Keratinocyte (primary cell): ENCODE measurements at regions not wholly inside any gene's neighbourhood (a gene's known extent, or its start where the extent isn't known, plus 50 kb on each side); places are given as distances from the start of the nearest gene placed in this dataset.

Source experiments
- DNase-seq: peaks from one replicate; pipeline ENCODE4 v3.0.0-alpha.2; 2011; ENCODE audit warnings: low read depth, missing footprints, low spot score
- FAIRE-seq: peaks from 2 replicates; lab custom pipeline; 2011; peaks lifted over from hg19 to GRCh38; lab: Jason Lieb, UNC
- H2AFZ ChIP-seq: 2 replicates; pipeline ENCODE4 v1.6.0; 2012; ENCODE audit warnings: low read length, control low read depth, inconsistent platforms; ENCODE audit not compliant: control insufficient read depth
- H3K27ac ChIP-seq: 2 replicates; pipeline ENCODE4 v1.5.1; 2011; ENCODE audit warnings: low read length; ENCODE audit not compliant: control insufficient read depth, insufficient read depth
- H3K27me3 ChIP-seq: 3 replicates; pipeline ENCODE4 v1.6.0; 2011; ENCODE audit warnings: low read length; ENCODE audit not compliant: control insufficient read depth, insufficient read depth; ENCODE audit errors: extremely low read depth
- H3K36me3 ChIP-seq, 2 experiments: 2 replicates in 1 of 2; 3 replicates in 1 of 2; pipeline ENCODE4 v1.5.1; 2011; ENCODE audit warnings: low read length in 2 of 2, mild to moderate bottlenecking in 1 of 2; ENCODE audit not compliant: control insufficient read depth in 2 of 2, insufficient read depth in 2 of 2; ENCODE audit errors: extremely low read depth in 1 of 2
- H3K4me1 ChIP-seq: 3 replicates; pipeline ENCODE4 v1.5.1; 2011; ENCODE audit warnings: low read length; ENCODE audit not compliant: control insufficient read depth, insufficient read depth; ENCODE audit errors: extremely low read depth
- H3K4me2 ChIP-seq: 3 replicates; pipeline ENCODE4 v1.6.0; 2011; ENCODE audit warnings: low read depth, low read length; ENCODE audit not compliant: control insufficient read depth, insufficient read depth; ENCODE audit errors: extremely low read depth
- H3K4me3 ChIP-seq, 3 experiments: fragments of 200-600 bp in 1 of 3; sonication (generic) in 1 of 3; 2 replicates in 2 of 3; 3 replicates in 1 of 3; pipeline ENCODE4 v1.5.1; 2011 to 2016; ENCODE audit warnings: low read length in 3 of 3, mild to moderate bottlenecking in 3 of 3, control low read depth in 2 of 3, inconsistent platforms in 1 of 3, low read depth in 1 of 3, mixed read lengths in 1 of 3, mixed run types in 1 of 3, moderate library complexity in 1 of 3; ENCODE audit not compliant: control insufficient read depth in 2 of 3, insufficient read depth in 2 of 3; ENCODE audit errors: extremely low read depth in 1 of 3
- H3K79me2 ChIP-seq: 2 replicates; pipeline ENCODE4 v1.6.0; 2012; ENCODE audit warnings: low read length; ENCODE audit not compliant: control insufficient read depth, insufficient read depth
- H3K9ac ChIP-seq: 3 replicates; pipeline ENCODE4 v1.6.0; 2011; ENCODE audit warnings: low read length; ENCODE audit not compliant: control insufficient read depth, insufficient read depth; ENCODE audit errors: extremely low read depth
- H3K9me1 ChIP-seq: 3 replicates; pipeline ENCODE4 v1.6.0; 2011; ENCODE audit warnings: low read length; ENCODE audit not compliant: control insufficient read depth, insufficient read depth; ENCODE audit errors: extremely low read depth
- H3K9me3 ChIP-seq: 2 replicates; pipeline ENCODE4 v1.5.1; 2012; ENCODE audit warnings: low read depth, low read length; ENCODE audit not compliant: control insufficient read depth
- H4K20me1 ChIP-seq: 3 replicates; pipeline ENCODE4 v1.6.0; 2011; ENCODE audit warnings: low read length; ENCODE audit not compliant: control insufficient read depth, insufficient read depth; ENCODE audit errors: extremely low read depth
- EZH2 ChIP-seq: IDR thresholded peaks from one replicate; pipeline ENCODE4 v1.6.1; 2012; ENCODE audit warnings: inconsistent platforms, mild to moderate bottlenecking, low read length, moderate library complexity
- dilution Hi-C: fragments of 300-500 bp; cut with MboI; formaldehyde crosslinking; loops from one replicate; pipeline ENCODE4 v1.7.0; 2020; ENCODE audit warnings: low sequenced_read_pairs; ENCODE audit not compliant: extremely low pct_ligation_motif_present
- TF ChIP-seq, protein P1 (sequence below), 3 experiments: IDR thresholded peaks in 1 of 3; conservative IDR thresholded peaks in 1 of 3; optimal IDR thresholded peaks in 1 of 3; 2 replicates in 2 of 3; 3 replicates in 1 of 3; pipeline versions ENCODE3 to v1.5.1; 2011; ENCODE audit warnings: low read length in 3 of 3, mild to moderate bottlenecking in 3 of 3, moderate library complexity in 2 of 3, control low read depth in 1 of 3, inconsistent platforms in 1 of 3; ENCODE audit not compliant: insufficient read depth in 2 of 3; ENCODE audit errors: extremely low read depth in 1 of 3

DNA sequence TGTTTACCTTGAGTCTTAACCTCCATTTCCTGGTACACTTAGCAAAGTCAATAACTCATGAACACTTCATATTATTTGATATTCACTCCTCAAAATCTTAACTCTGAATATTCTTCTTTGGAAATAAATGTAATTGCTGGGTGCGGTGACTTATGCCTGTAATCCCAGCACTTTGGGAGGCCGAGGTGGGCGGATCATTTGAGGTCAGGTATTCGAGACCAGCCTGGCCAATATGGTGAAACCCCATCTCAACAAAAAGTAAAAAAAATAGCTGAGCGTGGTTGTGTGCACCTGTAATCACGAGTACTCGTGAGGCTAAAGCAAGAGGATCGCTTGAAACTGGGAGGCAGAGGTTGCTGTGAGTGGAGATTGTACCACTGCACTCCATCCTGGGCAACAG lies 201.3 kb upstream of the DSEL start:
- no peaks in the 10 kb centered on the region for H3K4me1 ChIP-seq
- no peak overlapping the region for H2AFZ ChIP-seq
- dilution Hi-C loops: no loop called here

DNA sequence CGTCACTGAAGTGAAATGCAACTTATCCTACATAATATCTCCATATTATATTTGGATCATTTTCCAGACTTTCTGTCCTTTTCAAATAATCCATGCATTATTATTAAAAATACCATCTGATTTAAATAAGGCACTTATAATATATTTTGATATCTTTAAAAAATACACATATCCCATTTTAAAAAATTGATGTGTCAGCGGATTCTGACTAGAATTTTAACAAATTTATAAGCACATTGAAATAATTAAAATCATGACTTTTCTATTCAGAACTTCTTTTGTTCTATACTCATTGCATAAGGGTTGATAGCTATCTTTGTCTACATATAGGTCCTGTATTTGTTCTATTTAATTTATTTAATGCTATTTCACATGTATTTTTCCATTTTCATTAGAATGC lies 199.0 kb upstream of the DSEL start:
- Histone ChIP-seq H3K9me3 (no peaks in the 10 kb centered on the region), H2AFZ (no peak overlapping the region), H4K20me1 (no peaks in the 10 kb centered on the region), H3K36me3 (no peaks in the 10 kb centered on the region), H3K27me3 (no peaks in the 10 kb centered on the region), H3K79me2 (no peaks in the 10 kb centered on the region), H3K9me1 (no peaks in the 10 kb centered on the region), H3K4me1 (no peaks in the 10 kb centered on the region), H3K27ac (no peak overlapping the region), H3K9ac (no peak overlapping the region), H3K4me3 (no peak overlapping the region), H3K4me2 (no peak overlapping the region)
- TF ChIP-seq, protein P1, sequence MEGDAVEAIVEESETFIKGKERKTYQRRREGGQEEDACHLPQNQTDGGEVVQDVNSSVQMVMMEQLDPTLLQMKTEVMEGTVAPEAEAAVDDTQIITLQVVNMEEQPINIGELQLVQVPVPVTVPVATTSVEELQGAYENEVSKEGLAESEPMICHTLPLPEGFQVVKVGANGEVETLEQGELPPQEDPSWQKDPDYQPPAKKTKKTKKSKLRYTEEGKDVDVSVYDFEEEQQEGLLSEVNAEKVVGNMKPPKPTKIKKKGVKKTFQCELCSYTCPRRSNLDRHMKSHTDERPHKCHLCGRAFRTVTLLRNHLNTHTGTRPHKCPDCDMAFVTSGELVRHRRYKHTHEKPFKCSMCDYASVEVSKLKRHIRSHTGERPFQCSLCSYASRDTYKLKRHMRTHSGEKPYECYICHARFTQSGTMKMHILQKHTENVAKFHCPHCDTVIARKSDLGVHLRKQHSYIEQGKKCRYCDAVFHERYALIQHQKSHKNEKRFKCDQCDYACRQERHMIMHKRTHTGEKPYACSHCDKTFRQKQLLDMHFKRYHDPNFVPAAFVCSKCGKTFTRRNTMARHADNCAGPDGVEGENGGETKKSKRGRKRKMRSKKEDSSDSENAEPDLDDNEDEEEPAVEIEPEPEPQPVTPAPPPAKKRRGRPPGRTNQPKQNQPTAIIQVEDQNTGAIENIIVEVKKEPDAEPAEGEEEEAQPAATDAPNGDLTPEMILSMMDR (optimal IDR thresholded peaks at IDR 0.05 in 1 of 3, IDR thresholded peaks at IDR 0.05 in 1 of 3, conservative IDR thresholded peaks at IDR 0.05 in 1 of 3; ENCODE audit: extremely low read depth in 1 of 3, insufficient read depth in 2 of 3, low read length in 3 of 3): no peak
- TF ChIP-seq EZH2: no peak
- DNase-seq (no peak), FAIRE-seq (no peak)
- dilution Hi-C loops: no loop called here

More for the DNA sequence above, 201.3 kb upstream of the DSEL start:
- H3K9ac ChIP-seq: no peak overlapping the region
- no peaks in the 10 kb centered on the region for H3K79me2 ChIP-seq
- no peak for TF ChIP-seq EZH2
- TF ChIP-seq, protein P1 (optimal IDR thresholded peaks at IDR 0.05 in 1 of 3, IDR thresholded peaks at IDR 0.05 in 1 of 3, conservative IDR thresholded peaks at IDR 0.05 in 1 of 3; ENCODE audit: extremely low read depth in 1 of 3, insufficient read depth in 2 of 3, low read length in 3 of 3): no peak
- DNase-seq (no peak), FAIRE-seq (no peak)
- H3K4me2 ChIP-seq: no peak overlapping the region
- no peaks in the 10 kb centered on the region for H3K27me3 ChIP-seq
- H4K20me1 ChIP-seq: no peaks in the 10 kb centered on the region
- no peak overlapping the region for H3K4me3 ChIP-seq
- H3K36me3 ChIP-seq: no peaks in the 10 kb centered on the region
- H3K27ac ChIP-seq: no peak overlapping the region
- no peaks in the 10 kb centered on the region for H3K9me1 ChIP-seq
- no peaks in the 10 kb centered on the region for H3K9me3 ChIP-seq
